PC-9 (cell line): ENCODE measurements at regions not wholly inside any gene's neighbourhood (a gene's known extent, or its start where the extent isn't known, plus 50 kb on each side); places are given as distances from the start of the nearest gene placed in this dataset.

ENCODE experiments used
- BruUV-seq: library from RNA; stranded (reverse); fragments of 400-500 nt; replicated peaks from 2 replicates; lab custom pipeline; 2021; lab: Mats Ljungman, UMichigan
- CTCF ChIA-PET: fragments of 300-600 bp; sonication (Branson Sonifier 250); formaldehyde crosslinking; loops from one replicate; lab custom pipeline; 2022; ENCODE audit warnings: antibody characterized with exemption; lab: Charles Lee
- POLR2A ChIA-PET: fragments of 300-600 bp; sonication (Branson Sonifier 250); formaldehyde crosslinking; loops from one replicate; lab custom pipeline; 2022; ENCODE audit warnings: antibody characterized with exemption; ENCODE audit not compliant: unreplicated experiment; lab: Charles Lee
- DNase-seq, 2 experiments: peaks; one replicate each; pipeline versions ENCODE4 v3.0.0 to v3.0.0-alpha.2; 2015 to 2022; ENCODE audit warnings: mixed read lengths in 1 of 2
- H2AFZ ChIP-seq: fragments of 200-600 bp; sonication (generic); 2 replicates; pipeline ENCODE4 v1.8.1; 2017; ENCODE audit warnings: antibody characterized with exemption
- H3F3A ChIP-seq: fragments of 200-600 bp; sonication (generic); 2 replicates; pipeline ENCODE4 v1.8.1; 2017; ENCODE audit warnings: antibody characterized with exemption, mild to moderate bottlenecking, low read depth; ENCODE audit not compliant: insufficient read depth
- H3K27ac ChIP-seq: fragments of 200-600 bp; sonication (generic); 2 replicates; pipeline ENCODE4 v1.6.1; 2016; ENCODE audit warnings: mixed run types
- H3K27me3 ChIP-seq: fragments of 200-600 bp; sonication (generic); 2 replicates; pipeline ENCODE4 v1.6.1; 2016; ENCODE audit warnings: low read depth, mixed run types; ENCODE audit not compliant: insufficient read depth
- H3K36me3 ChIP-seq: fragments of 200-600 bp; sonication (generic); 2 replicates; pipeline ENCODE4 v1.6.1; 2016; ENCODE audit warnings: low read depth, mixed run types
- H3K4me1 ChIP-seq: fragments of 200-600 bp; sonication (generic); replicated peaks from 2 replicates; pipeline ENCODE4 v1.6.1; 2016; ENCODE audit warnings: mixed run types; ENCODE audit not compliant: insufficient read depth
- H3K4me2 ChIP-seq: fragments of 200-600 bp; sonication (generic); 2 replicates; pipeline ENCODE4 v1.6.1; 2017; ENCODE audit warnings: mixed run types
- H3K4me3 ChIP-seq: fragments of 200-600 bp; sonication (generic); 2 replicates; pipeline ENCODE4 v1.6.1; 2016; ENCODE audit warnings: mixed run types
- H3K79me2 ChIP-seq: fragments of 200-600 bp; sonication (generic); 2 replicates; pipeline ENCODE4 v1.6.1; 2017; ENCODE audit warnings: low read depth, mixed run types
- H3K9me2 ChIP-seq: fragments of 200-600 bp; sonication (generic); 2 replicates; pipeline ENCODE4 v1.8.1; 2017; ENCODE audit warnings: mild to moderate bottlenecking; ENCODE audit not compliant: insufficient read depth
- H3K9me3 ChIP-seq: fragments of 200-600 bp; sonication (generic); 2 replicates; pipeline ENCODE4 v1.8.1; 2016; ENCODE audit warnings: low read depth; ENCODE audit not compliant: insufficient read depth
- H4K20me1 ChIP-seq: fragments of 200-600 bp; sonication (generic); 2 replicates; pipeline ENCODE4 v1.8.1; 2017; ENCODE audit not compliant: insufficient read depth
- EZH2 ChIP-seq: fragments of 200-600 bp; sonication (generic); IDR thresholded peaks from 2 replicates; pipeline ENCODE4 v1.8.0; 2017; ENCODE audit warnings: antibody characterized with exemption, low read depth
- intact Hi-C: fragments of 100-400 bp; cut with micrococcal nuclease; formaldehyde crosslinking; loops from one replicate; pipeline ENCODE4 v1.10.0; 2022; ENCODE audit not compliant: unreplicated experiment
- TF ChIP-seq, protein P1 (sequence below): fragments of 200-600 bp; sonication (generic); conservative IDR thresholded peaks from 2 replicates; pipeline ENCODE4 v1.6.1; 2017; ENCODE audit warnings: mixed run types, antibody characterized with exemption, mild to moderate bottlenecking, moderate library complexity

DNA sequence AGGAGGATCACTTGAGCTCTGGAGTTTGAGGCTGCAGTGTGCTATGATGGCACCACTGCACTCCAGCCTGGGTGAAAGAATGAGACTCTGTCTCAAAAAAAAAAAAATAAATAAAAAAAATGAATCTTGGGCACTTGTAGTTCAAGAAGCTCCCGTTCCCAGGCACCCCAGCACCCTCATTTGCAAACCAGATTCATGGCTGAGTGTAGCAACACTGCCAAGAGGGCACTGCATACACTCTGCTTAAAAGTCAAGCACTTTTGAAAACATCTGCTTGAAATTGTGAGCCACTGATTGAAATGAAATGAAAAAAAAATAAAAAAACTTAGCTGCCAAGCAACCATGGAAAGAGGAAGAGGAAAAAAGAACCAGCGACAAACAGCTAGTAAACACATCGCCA lies 124.7 kb upstream of the SASH1 start:
- Histone ChIP-seq H3K9me2 (no peaks in the 10 kb centered on the region), H2AFZ (no peak overlapping the region), H3K9me3 (no peaks in the 10 kb centered on the region), H3K4me1 (peaks cover 20% of the 10 kb centered on the region), H3K4me2 (no peak overlapping the region), H4K20me1 (no peaks in the 10 kb centered on the region), H3K27ac (no peak overlapping the region), H3K36me3 (no peaks in the 10 kb centered on the region), H3K4me3 (no peak overlapping the region), H3K27me3 (no peaks in the 10 kb centered on the region), H3F3A (no peaks in the 10 kb centered on the region; the same call in 1 of the 2 replicates), H3K79me2 (no peaks in the 10 kb centered on the region)
- DNase-seq, result no peak
- no TSS peak for BruUV-seq
- ChIA-PET CTCF (no interaction called here), POLR2A (no interaction called here)
- intact Hi-C loops, result no loop called here
- no peak for TF ChIP-seq EZH2

DNA sequence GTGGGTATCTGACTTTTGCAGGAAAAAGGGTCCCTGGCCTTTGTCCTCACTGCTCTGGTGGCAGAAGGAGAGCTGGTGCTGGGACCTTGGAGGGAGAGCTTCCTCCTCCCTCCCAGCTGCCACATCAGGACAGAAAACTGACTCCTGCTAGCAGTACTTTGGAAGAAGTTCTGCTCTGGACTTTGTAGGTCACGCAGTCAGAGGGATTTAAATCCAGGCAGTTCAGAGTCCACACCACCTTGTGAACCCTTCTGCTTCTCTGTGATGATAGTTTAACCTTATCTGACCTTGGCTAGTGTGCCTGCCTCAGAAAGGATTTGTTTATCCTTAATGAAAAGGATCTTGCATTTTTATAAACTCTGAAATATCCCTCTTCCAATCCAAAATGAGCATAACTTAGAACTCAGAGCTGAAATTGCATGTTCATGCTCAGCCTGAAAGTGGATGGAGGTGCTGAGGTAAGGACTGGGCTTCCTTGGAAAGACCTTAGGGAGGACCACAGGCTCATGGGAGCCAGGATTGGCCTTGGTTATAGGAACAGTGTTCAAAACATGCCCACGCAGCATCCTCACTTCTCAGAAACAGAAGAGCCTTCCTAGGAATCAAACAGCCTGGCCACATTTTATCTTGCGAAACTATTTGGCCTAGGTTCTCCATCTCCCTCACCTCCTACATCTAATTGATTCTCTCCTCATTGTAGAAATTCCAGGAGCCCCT lies 123.9 kb upstream of the SASH1 start:
- POLR2A ChIA-PET, result interaction anchor here (0.5 kb wide), 1 partner anchor 1382 kb away, joined by 4 read pairs; no protein-coding TSS in a partner anchor
- Histone ChIP-seq H4K20me1 (no peaks in the 10 kb centered on the region), H3K4me3 (no peak overlapping the region), H3K36me3 (no peaks in the 10 kb centered on the region), H3K4me2 (no peak overlapping the region), H3K9me2 (no peaks in the 10 kb centered on the region), H2AFZ (no peak overlapping the region), H3K79me2 (no peaks in the 10 kb centered on the region), H3K4me1 (peaks cover 28% of the 10 kb centered on the region), H3K9me3 (no peaks in the 10 kb centered on the region), H3K27ac (no peak overlapping the region), H3K27me3 (no peaks in the 10 kb centered on the region), H3F3A (no peaks in the 10 kb centered on the region; the same call in 1 of the 2 replicates)
- BruUV-seq, result no TSS peak
- intact Hi-C loops, result no loop called here
- no peak for DNase-seq
- TF ChIP-seq, protein P1, sequence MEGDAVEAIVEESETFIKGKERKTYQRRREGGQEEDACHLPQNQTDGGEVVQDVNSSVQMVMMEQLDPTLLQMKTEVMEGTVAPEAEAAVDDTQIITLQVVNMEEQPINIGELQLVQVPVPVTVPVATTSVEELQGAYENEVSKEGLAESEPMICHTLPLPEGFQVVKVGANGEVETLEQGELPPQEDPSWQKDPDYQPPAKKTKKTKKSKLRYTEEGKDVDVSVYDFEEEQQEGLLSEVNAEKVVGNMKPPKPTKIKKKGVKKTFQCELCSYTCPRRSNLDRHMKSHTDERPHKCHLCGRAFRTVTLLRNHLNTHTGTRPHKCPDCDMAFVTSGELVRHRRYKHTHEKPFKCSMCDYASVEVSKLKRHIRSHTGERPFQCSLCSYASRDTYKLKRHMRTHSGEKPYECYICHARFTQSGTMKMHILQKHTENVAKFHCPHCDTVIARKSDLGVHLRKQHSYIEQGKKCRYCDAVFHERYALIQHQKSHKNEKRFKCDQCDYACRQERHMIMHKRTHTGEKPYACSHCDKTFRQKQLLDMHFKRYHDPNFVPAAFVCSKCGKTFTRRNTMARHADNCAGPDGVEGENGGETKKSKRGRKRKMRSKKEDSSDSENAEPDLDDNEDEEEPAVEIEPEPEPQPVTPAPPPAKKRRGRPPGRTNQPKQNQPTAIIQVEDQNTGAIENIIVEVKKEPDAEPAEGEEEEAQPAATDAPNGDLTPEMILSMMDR, result no peak
- CTCF ChIA-PET, result no interaction called here

DNA sequence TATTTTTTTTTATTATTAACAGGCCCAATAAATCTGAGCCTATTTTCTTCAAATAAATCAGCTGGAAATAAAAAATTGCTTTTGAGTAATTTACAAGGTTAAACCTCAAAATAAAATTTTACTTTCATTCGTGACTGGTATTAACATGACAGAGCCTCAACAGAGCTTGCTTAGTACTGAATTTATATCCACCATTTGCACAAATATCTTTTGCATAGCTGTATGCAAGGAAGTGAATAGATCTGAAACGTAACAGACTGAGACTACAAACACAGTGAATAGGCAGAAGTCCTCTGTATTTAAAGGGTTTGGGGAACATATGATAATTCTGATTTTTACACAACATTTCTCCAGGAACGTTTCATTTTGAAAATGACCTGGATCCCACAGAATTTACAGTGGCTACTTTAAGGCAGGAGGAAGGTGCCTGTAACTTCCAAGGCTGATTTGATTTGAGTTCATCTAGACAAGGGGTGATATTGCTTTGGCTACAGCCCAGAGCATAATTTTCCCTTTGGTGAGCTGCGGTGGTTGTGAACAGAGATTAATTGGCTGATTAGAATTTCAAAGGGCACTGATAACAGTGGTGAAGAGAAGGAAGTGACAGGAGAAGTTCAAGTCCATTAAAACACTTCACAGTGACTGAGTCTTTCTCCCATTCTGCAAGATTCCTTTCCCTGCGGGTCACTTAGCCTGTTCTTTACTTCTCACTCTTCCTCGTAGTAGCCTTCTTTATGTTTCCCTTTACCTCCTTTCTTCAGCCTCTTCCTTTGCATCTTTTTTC lies 121.2 kb upstream of the SASH1 start:
- Histone ChIP-seq H3K4me1 (peaks cover 31% of the 10 kb centered on the region), H4K20me1 (no peaks in the 10 kb centered on the region), H3F3A (no peaks in the 10 kb centered on the region; the same call in 1 of the 2 replicates), H3K27me3 (no peaks in the 10 kb centered on the region), H3K9me2 (no peaks in the 10 kb centered on the region), H2AFZ (no peak overlapping the region), H3K36me3 (no peaks in the 10 kb centered on the region), H3K27ac (peak overlapping the region; percentile 28; the same call in 1 of the 2 replicates), H3K9me3 (no peaks in the 10 kb centered on the region), H3K4me2 (peak overlapping the region; percentile 32), H3K4me3 (no peak overlapping the region), H3K79me2 (no peaks in the 10 kb centered on the region)
- ChIA-PET POLR2A (no interaction called here), CTCF (interaction anchor here (0.6 kb wide), 1 partner anchor 35 kb away, joined by 3 read pairs; no protein-coding TSS in a partner anchor)
- intact Hi-C loops, result no loop called here
- peak in 1 of 2 experiments; percentile 55 for DNase-seq
- no TSS peak for BruUV-seq
- no peak for TF ChIP-seq EZH2
- TF ChIP-seq, protein P1, result no peak
